Ishikawa (cell line): ENCODE measurements at regions not wholly inside any gene's neighbourhood (a gene's known extent, or its start where the extent isn't known, plus 50 kb on each side); places are given as distances from the start of the nearest gene placed in this dataset.

Experiments
- FOXM1 ChIP-seq: IDR thresholded peaks from 2 replicates; pipeline ENCODE4 v1.6.1; 2012; ENCODE audit warnings: low read depth, borderline replicate concordance
- NFIC ChIP-seq: IDR thresholded peaks from 2 replicates; pipeline ENCODE4 v1.6.1; 2012
- YY1 ChIP-seq: IDR thresholded peaks from 2 replicates; pipeline ENCODE4 v1.6.1; 2012; ENCODE audit warnings: low read depth

- TF ChIP-seq YY1 (no peak), FOXM1 (no peak), NFIC (no peak)
These were observed 177.2 kb downstream of the SEC23IP start for GRCh38 chr10:120069700-120070099.
